AG04450 (cell line): ENCODE measurements at regions not wholly inside any gene's neighbourhood (a gene's known extent, or its start where the extent isn't known, plus 50 kb on each side); places are given as distances from the start of the nearest gene placed in this dataset.
"Not testable (repeated sequence)": the region's sequence is repeated elsewhere in the genome, so short reads cannot be mapped to it uniquely, and the experiment has no call there.

ENCODE experiments used
- CTCF ChIA-PET: fragments of 300-600, 350-600 bp; formaldehyde crosslinking; extraction: SDS; loops from one replicate; lab custom pipeline; 2022; ENCODE audit warnings: antibody characterized with exemption, inconsistent platforms; lab: Charles Lee
- POLR2A ChIA-PET: fragments of 350-600 bp; formaldehyde crosslinking; extraction: SDS; loops from one replicate; lab custom pipeline; 2021; ENCODE audit warnings: antibody characterized with exemption, inconsistent platforms; lab: Yijun Ruan, JAX
- DNase-seq: peaks from one replicate; pipeline ENCODE4 v3.0.0-alpha.2; 2011; ENCODE audit warnings: low read depth, low spot score
- H3K27ac ChIP-seq: one replicate; pipeline ENCODE4 v1.5.1; 2012; ENCODE audit warnings: low read depth, low read length, control low read depth
- H3K27me3 ChIP-seq: one replicate; pipeline ENCODE4 v1.6.0; 2012; ENCODE audit warnings: low read length; ENCODE audit not compliant: control insufficient read depth, insufficient read depth
- H3K4me3 ChIP-seq: 2 replicates; pipeline ENCODE4 v1.5.1; 2011; ENCODE audit warnings: mild to moderate bottlenecking, low read depth, low read length, control low read depth
- H3K9me3 ChIP-seq: 2 replicates; pipeline ENCODE4 v1.5.1; 2012; ENCODE audit warnings: low read length; ENCODE audit not compliant: control insufficient read depth, insufficient read depth
- TF ChIP-seq, protein P1 (sequence below): IDR thresholded peaks from 2 replicates; pipeline ENCODE4 v1.5.1; 2011; ENCODE audit warnings: low read depth, low read length, control low read depth, inconsistent platforms

DNA sequence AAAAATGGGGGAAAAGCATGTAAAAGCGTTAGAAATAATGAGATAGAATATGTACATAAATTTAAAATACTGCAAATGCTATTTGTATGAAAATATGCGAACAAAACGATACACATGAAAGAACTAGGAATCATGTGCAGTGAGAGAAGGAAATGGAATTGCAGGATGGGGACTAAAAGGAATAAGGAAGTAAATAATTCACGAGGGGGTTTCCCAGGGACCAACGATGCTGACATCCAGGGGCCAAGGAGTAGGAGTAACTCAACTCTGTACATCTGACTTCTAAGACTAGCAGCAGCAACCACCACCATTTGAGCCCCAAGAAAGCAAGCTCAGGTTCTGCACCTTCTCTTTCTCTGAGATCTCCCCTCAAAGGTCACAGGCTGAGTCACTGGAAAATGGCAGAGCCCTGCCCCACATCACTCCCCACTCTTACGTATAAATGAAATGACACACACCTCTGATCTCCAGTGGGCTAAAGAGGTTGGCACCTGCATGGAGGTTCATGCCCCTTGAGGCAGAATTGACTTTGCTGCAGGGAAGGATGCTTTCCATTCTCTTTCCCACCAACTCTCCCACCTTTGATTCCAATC, 100.0 kb upstream of the DLG1 start:
- Histone ChIP-seq H3K27ac (no peak overlapping the region), H3K9me3 (no peaks in the 10 kb centered on the region), H3K27me3 (peaks cover 24% of the 10 kb centered on the region), H3K4me3 (no peak overlapping the region)
- ChIA-PET POLR2A (no interaction called here), CTCF (no interaction called here)
- TF ChIP-seq, protein P1, sequence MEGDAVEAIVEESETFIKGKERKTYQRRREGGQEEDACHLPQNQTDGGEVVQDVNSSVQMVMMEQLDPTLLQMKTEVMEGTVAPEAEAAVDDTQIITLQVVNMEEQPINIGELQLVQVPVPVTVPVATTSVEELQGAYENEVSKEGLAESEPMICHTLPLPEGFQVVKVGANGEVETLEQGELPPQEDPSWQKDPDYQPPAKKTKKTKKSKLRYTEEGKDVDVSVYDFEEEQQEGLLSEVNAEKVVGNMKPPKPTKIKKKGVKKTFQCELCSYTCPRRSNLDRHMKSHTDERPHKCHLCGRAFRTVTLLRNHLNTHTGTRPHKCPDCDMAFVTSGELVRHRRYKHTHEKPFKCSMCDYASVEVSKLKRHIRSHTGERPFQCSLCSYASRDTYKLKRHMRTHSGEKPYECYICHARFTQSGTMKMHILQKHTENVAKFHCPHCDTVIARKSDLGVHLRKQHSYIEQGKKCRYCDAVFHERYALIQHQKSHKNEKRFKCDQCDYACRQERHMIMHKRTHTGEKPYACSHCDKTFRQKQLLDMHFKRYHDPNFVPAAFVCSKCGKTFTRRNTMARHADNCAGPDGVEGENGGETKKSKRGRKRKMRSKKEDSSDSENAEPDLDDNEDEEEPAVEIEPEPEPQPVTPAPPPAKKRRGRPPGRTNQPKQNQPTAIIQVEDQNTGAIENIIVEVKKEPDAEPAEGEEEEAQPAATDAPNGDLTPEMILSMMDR: no peak
- DNase-seq: no peak

DNA sequence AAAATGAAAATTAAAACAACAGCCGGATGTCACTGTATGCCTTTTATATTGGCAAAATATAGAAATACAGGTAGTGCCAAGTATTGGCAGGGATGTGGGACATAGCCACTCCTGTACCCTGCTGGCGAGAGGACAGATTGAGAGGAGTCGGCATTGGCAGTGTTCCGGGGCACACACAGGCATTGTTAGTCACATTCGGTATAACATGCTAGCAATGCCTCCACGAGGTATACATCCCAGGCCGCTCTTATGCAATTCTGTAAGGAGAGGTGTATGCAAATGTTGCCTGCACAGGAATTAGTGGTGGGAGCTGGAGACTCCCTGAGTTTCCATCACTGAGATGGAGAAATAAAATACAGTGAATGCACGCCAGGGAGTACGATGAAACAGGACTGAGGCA, 99.4 kb upstream of the DLG1 start:
- Histone ChIP-seq H3K9me3 (no peaks in the 10 kb centered on the region), H3K27ac (no peak overlapping the region), H3K27me3 (peaks cover 25% of the 10 kb centered on the region), H3K4me3 (no peak overlapping the region)
- no peak for DNase-seq
- POLR2A ChIA-PET: no interaction called here
- TF ChIP-seq, protein P1: no peak
- CTCF ChIA-PET: no interaction called here

DNA sequence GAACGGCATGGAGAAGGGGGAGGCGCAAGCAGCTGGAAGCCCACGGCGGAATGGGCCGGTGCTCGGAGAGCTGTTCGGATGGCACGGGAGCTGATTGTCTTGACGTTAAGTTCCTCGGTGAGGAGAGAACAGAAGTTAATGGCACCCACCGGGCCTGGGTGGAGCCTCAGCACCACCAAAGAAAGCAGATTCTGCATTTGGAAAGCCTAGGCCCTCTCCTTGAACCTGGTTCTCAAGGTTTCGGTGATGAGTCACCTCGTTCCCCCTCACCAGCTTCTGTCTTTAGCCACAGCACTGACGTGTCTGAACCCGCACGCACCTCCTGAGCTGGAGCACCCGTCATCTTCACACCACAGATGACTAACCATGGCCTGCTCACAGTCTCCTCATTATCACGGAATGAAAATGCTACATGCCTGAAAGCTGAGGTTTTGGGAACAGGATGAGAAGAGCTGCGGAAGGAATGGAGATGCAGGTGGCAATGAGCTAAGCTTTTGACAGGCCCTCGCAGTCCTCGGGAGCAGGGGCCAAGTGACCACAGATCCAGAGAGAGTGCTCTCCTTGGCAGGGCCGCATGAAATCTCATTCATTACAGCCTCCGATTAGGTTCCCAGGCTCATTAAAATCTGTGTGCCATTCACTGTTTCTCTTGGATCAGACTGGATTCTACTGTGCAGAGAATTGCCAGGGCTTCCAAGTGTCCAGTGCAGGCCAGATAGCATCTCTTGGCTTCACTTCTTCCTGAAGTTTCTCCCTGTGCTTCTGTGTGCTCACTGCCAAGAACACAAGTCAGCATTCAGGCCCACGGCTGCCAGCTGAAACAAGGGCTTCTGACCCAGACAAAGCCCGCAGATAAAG, 96.3 kb upstream of the DLG1 start:
- H3K27ac ChIP-seq: peak overlapping the region; percentile 94
- H3K27me3 ChIP-seq: peaks cover 29% of the 10 kb centered on the region
- peak; percentile 97 for DNase-seq
- H3K4me3 ChIP-seq: no peak overlapping the region
- POLR2A ChIA-PET: interaction anchor here (1.4 to 1.5 kb wide), 3 partner anchors 23 to 72 kb away, joined by 4 to 7 read pairs (median 4); no protein-coding TSS in a partner anchor
- H3K9me3 ChIP-seq: no peaks in the 10 kb centered on the region
- TF ChIP-seq, protein P1: no peak
- CTCF ChIA-PET: interaction anchor here (2.1 kb wide), 1 partner anchor 138 kb away, joined by 8 read pairs; no protein-coding TSS in a partner anchor

DNA sequence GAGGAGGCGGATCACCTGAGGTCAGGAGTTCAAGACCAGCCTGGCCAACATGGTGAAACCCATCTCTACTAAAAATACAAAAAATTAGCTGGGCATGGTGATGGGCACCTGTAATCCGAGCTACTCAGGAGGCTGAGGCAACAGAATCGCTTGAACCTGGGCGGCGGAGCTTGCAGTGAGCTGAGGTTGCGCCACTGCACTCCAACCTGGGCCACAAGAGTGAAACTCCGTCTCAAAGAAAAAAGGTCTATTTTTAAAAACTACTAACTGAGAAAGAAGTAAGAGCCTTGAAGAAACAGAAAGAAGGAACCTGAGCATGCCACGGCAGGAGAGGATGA, 95.7 kb upstream of the DLG1 start:
- POLR2A ChIA-PET: interaction anchor here (1.5 kb wide), 2 partner anchors 22 to 27 kb away, joined by 4 to 7 read pairs; no protein-coding TSS in a partner anchor
- not testable (repeated sequence) for H3K4me3 ChIP-seq, DNase-seq, H3K9me3 ChIP-seq
- peak overlapping the region; percentile 94 for H3K27ac ChIP-seq
- peaks cover 33% of the 10 kb centered on the region for H3K27me3 ChIP-seq
- CTCF ChIA-PET: interaction anchor here (2.1 kb wide), 1 partner anchor 138 kb away, joined by 8 read pairs; no protein-coding TSS in a partner anchor

DNA sequence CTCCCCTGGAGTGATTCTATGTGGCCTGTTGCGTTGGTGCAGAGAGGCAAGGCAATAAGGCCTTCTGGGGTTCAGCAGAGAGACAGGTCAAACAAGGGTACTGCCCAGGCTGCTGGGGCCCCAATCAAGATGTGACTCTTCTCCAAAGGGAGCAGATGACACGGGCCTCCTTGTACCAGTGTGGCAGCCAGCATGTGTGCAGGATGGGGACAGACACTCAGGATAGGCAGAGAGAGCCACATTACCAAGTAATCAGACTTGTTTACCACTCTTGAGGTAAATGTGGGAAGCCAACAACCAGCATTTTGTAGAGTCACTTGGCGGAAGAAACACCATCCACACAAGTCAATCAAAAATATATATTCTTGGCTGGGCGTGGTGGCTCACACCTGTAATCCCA, 95.3 kb upstream of the DLG1 start:
- H3K4me3 ChIP-seq: no peak overlapping the region
- H3K27ac ChIP-seq: no peak overlapping the region
- H3K9me3 ChIP-seq: no peaks in the 10 kb centered on the region
- ChIA-PET CTCF (no interaction called here), POLR2A (no interaction called here)
- DNase-seq: no peak
- peaks cover 34% of the 10 kb centered on the region for H3K27me3 ChIP-seq
- TF ChIP-seq, protein P1: no peak
